ENCODE measurements at regions not wholly inside any gene's neighbourhood (a gene's known extent, or its start where the extent isn't known, plus 50 kb on each side); places are given as distances from the start of the nearest gene placed in this dataset.
"Not testable (repeated sequence)": the region's sequence is repeated elsewhere in the genome, so short reads cannot be mapped to it uniquely, and the experiment has no call there.

DNA sequence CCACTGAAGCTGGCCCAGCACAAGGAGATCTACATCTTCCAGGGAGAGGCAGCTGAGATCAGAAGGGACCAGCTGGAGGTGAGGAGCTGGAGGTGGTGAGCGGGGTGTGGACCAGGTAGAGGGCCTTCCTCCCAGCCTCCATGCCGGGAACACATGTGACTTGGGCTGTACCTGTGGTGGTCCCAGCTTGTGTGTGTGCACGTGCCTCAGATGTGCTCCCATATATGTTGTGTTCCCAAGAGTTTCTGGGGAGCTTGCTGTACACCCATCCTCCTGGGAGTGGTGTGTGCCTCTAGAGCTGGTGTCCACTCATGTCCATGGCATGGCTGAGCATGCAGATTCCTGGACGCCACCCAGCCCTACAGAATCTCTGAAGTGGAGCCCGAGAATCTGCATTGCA is 183.7 kb upstream of the AKAP13 start:
- H3K9me3 ChIP-seq; H3K27me3 ChIP-seq (ENCODE audit: insufficient read depth); H3K79me2 ChIP-seq (ENCODE audit: insufficient read depth); H3K27ac ChIP-seq (ENCODE audit: low read depth in 2 of 2, low read length in 1 of 2); H3K36me3 ChIP-seq (replicated peaks in 1 of 2; ENCODE audit: control insufficient read depth in 1 of 2, insufficient read depth in 2 of 2, low read length in 1 of 2); H3K4me2 ChIP-seq; DNase-seq; H3K4me3 ChIP-seq (ENCODE audit: low read depth in 2 of 2, low read length in 1 of 2); H4K20me1 ChIP-seq (ENCODE audit: insufficient read depth); H3K9ac ChIP-seq; H3F3A ChIP-seq (replicated peaks; ENCODE audit: insufficient read depth); H2AFZ ChIP-seq (ENCODE audit: low read depth); CTCF ChIA-PET; POLR2A ChIA-PET; H3K4me1 ChIP-seq (ENCODE audit: control insufficient read depth in 1 of 2, insufficient read depth in 2 of 2, low read depth in 1 of 2, low read length in 1 of 2); H3K9me2 ChIP-seq: not testable (repeated sequence)
- WGBS (ENCODE audit: low lambda C conversion rate), result no CpG with 5 or more reads among the region's 5 CpGs

DNA sequence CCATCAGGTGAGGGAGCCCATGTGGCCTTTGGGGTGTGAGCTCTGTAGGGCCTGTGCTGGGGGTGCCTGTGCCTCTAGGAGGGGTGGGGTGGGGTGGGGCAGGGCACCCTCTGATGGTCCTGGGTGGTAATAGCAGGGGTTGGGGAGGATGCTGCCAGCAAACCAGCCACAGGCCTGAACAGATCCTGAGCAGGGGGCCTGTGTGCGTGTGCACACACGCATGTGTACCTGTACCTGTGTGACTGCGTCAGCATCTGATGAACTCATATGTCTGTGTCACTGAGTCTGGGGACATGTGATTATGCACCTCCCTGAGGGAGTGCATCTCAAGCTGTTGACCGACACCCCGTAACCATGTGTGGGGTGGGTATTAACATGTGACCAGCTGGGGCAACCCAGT is 182.8 kb upstream of the AKAP13 start:
- H3K9me2 ChIP-seq; H4K20me1 ChIP-seq (ENCODE audit: insufficient read depth); H3K9ac ChIP-seq; H2AFZ ChIP-seq (ENCODE audit: low read depth); H3K36me3 ChIP-seq (replicated peaks in 1 of 2; ENCODE audit: control insufficient read depth in 1 of 2, insufficient read depth in 2 of 2, low read length in 1 of 2); H3K27ac ChIP-seq (ENCODE audit: low read depth in 2 of 2, low read length in 1 of 2); CTCF ChIA-PET; H3K4me1 ChIP-seq (ENCODE audit: control insufficient read depth in 1 of 2, insufficient read depth in 2 of 2, low read depth in 1 of 2, low read length in 1 of 2); H3K79me2 ChIP-seq (ENCODE audit: insufficient read depth); H3K4me2 ChIP-seq; H3F3A ChIP-seq (replicated peaks; ENCODE audit: insufficient read depth); DNase-seq; H3K27me3 ChIP-seq (ENCODE audit: insufficient read depth); H3K4me3 ChIP-seq (ENCODE audit: low read depth in 2 of 2, low read length in 1 of 2); H3K9me3 ChIP-seq; POLR2A ChIA-PET: not testable (repeated sequence)
- WGBS (ENCODE audit: low lambda C conversion rate), result no CpG with 5 or more reads among the region's 5 CpGs

DNA sequence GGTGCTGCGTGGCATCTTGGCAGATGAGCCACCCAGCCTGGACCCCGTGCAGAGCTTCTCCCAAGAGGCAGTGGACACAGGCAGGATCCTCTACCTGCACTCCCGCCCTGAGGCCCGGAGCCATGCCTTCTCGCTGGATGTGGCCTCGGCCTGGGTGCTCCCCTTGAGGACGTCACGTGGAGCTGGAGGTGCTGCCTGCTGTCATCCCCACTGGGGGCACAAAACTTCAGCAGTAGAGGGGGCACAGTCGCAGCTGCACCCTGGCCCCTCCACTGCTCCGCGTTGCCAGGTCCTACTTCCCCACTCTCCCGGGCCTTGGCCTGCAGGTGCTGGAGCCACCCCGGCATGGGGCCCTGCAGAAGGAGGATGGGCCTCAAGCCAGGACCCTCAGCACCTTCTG is 182.0 kb upstream of the AKAP13 start:
- H3K9me3 ChIP-seq; H3K36me3 ChIP-seq (replicated peaks in 1 of 2; ENCODE audit: control insufficient read depth in 1 of 2, insufficient read depth in 2 of 2, low read length in 1 of 2); CTCF ChIA-PET; POLR2A ChIA-PET; H3F3A ChIP-seq (replicated peaks; ENCODE audit: insufficient read depth); H4K20me1 ChIP-seq (ENCODE audit: insufficient read depth); H3K4me3 ChIP-seq (ENCODE audit: low read depth in 2 of 2, low read length in 1 of 2); H3K9me2 ChIP-seq; H3K4me1 ChIP-seq (ENCODE audit: control insufficient read depth in 1 of 2, insufficient read depth in 2 of 2, low read depth in 1 of 2, low read length in 1 of 2); H2AFZ ChIP-seq (ENCODE audit: low read depth); H3K27me3 ChIP-seq (ENCODE audit: insufficient read depth); H3K9ac ChIP-seq; DNase-seq; H3K79me2 ChIP-seq (ENCODE audit: insufficient read depth); H3K4me2 ChIP-seq; H3K27ac ChIP-seq (ENCODE audit: low read depth in 2 of 2, low read length in 1 of 2): not testable (repeated sequence)
- no CpG with 5 or more reads among the region's 13 CpGs for WGBS (ENCODE audit: low lambda C conversion rate)

DNA sequence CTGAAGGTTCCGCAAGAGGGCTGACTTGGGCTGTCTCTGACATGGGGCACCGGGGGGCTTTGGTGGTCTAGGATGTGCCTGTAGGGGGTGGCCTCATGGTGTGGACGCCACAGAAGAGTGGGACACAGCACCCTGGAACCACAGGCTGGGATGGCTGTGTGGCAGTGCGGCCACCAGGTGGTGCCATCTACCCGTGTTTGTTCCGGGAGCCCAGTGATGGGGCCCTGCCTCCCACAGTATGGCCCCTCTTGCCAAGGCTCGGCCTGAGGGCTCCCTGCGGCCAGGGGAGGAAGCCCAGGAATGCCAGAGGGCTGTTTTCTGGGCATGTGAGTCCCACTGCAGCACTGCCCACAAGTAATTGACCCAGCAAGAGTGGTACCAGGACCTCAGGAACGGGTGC is 180.2 kb upstream of the AKAP13 start:
- CTCF ChIA-PET; H3K27me3 ChIP-seq (ENCODE audit: insufficient read depth); H4K20me1 ChIP-seq (ENCODE audit: insufficient read depth); H3K27ac ChIP-seq (ENCODE audit: low read depth in 2 of 2, low read length in 1 of 2); H2AFZ ChIP-seq (ENCODE audit: low read depth); H3K36me3 ChIP-seq (replicated peaks in 1 of 2; ENCODE audit: control insufficient read depth in 1 of 2, insufficient read depth in 2 of 2, low read length in 1 of 2); H3F3A ChIP-seq (replicated peaks; ENCODE audit: insufficient read depth); POLR2A ChIA-PET; H3K4me3 ChIP-seq (ENCODE audit: low read depth in 2 of 2, low read length in 1 of 2); DNase-seq; H3K79me2 ChIP-seq (ENCODE audit: insufficient read depth); H3K9ac ChIP-seq; H3K4me2 ChIP-seq; H3K4me1 ChIP-seq (ENCODE audit: control insufficient read depth in 1 of 2, insufficient read depth in 2 of 2, low read depth in 1 of 2, low read length in 1 of 2); H3K9me2 ChIP-seq; H3K9me3 ChIP-seq: not testable (repeated sequence)
- WGBS (ENCODE audit: low lambda C conversion rate), result no CpG with 5 or more reads among the region's 9 CpGs
- TF ChIP-seq, protein P1, sequence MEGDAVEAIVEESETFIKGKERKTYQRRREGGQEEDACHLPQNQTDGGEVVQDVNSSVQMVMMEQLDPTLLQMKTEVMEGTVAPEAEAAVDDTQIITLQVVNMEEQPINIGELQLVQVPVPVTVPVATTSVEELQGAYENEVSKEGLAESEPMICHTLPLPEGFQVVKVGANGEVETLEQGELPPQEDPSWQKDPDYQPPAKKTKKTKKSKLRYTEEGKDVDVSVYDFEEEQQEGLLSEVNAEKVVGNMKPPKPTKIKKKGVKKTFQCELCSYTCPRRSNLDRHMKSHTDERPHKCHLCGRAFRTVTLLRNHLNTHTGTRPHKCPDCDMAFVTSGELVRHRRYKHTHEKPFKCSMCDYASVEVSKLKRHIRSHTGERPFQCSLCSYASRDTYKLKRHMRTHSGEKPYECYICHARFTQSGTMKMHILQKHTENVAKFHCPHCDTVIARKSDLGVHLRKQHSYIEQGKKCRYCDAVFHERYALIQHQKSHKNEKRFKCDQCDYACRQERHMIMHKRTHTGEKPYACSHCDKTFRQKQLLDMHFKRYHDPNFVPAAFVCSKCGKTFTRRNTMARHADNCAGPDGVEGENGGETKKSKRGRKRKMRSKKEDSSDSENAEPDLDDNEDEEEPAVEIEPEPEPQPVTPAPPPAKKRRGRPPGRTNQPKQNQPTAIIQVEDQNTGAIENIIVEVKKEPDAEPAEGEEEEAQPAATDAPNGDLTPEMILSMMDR (IDR thresholded peaks at IDR 0.05), result 0 out of 2 replicates have a peak, but pooled peaks have one; percentile 14

DNA sequence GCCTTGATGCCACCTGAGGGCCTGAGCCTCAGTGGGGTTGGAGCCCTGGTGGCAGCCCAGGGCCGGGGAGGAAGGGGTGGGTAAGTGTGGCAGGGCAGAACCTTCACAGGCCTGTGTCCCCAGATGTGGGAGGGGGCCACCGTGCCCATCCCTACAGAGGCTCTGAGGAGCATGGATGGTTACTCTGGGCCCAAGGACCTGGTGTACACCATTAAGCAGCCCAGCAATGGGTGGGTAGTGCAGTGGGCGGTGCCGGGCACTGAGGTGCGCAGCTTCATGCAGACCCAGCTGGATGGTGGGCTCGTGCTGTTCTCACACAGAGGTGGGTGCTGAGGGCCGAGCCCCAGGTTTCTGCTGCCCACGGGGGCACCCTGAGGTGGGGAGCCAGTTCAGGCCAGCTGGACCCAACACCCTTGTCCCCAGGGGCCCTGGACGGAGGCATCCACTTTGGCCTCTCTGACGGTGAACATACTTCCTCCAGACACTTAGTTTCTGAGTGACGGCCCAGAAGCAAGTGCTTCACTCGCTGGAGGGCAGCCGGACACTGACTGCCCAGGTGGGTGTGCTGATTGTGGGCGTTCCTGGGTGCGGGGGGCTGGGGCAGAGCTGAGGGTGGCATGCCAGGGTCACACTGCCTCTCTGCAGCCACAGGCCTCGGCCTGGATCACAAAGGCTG is 179.1 kb upstream of the AKAP13 start:
- H3K4me2 ChIP-seq; H3K9ac ChIP-seq; H3K27me3 ChIP-seq (ENCODE audit: insufficient read depth); H3K4me3 ChIP-seq (ENCODE audit: low read depth in 2 of 2, low read length in 1 of 2); H3K27ac ChIP-seq (ENCODE audit: low read depth in 2 of 2, low read length in 1 of 2); H3K79me2 ChIP-seq (ENCODE audit: insufficient read depth); H3K36me3 ChIP-seq (replicated peaks in 1 of 2; ENCODE audit: control insufficient read depth in 1 of 2, insufficient read depth in 2 of 2, low read length in 1 of 2); H3F3A ChIP-seq (replicated peaks; ENCODE audit: insufficient read depth); CTCF ChIA-PET; H3K9me2 ChIP-seq; DNase-seq; H3K9me3 ChIP-seq; H2AFZ ChIP-seq (ENCODE audit: low read depth); H3K4me1 ChIP-seq (ENCODE audit: control insufficient read depth in 1 of 2, insufficient read depth in 2 of 2, low read depth in 1 of 2, low read length in 1 of 2); H4K20me1 ChIP-seq (ENCODE audit: insufficient read depth); POLR2A ChIA-PET: not testable (repeated sequence)
- WGBS (ENCODE audit: low lambda C conversion rate), result no CpG with 5 or more reads among the region's 16 CpGs

DNA sequence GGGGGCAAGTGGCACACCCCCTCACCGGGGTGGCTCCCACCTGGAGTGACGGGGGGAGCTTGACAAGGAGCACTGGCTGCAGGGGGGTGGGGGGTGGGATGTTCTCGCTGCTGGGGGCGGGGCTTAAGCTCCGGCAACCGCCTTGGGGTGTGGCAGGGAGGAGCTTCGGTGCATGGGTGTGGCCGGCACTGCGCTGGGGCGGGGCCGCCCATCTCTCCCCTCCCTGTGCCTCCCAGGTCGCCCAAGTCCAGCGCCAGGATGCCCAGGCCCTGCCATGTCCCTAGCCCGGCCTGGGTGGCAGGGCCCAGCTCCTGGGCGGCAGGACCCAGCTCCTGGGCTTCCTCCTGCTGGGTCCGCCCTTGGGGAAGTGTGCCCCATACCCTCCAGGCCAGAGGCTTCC is 175.9 kb upstream of the AKAP13 start:
- H2AFZ ChIP-seq (ENCODE audit: low read depth); H3K9ac ChIP-seq; H3K4me3 ChIP-seq (ENCODE audit: low read depth in 2 of 2, low read length in 1 of 2); H4K20me1 ChIP-seq (ENCODE audit: insufficient read depth); H3K9me3 ChIP-seq; DNase-seq; H3K79me2 ChIP-seq (ENCODE audit: insufficient read depth); POLR2A ChIA-PET; H3F3A ChIP-seq (replicated peaks; ENCODE audit: insufficient read depth); H3K9me2 ChIP-seq; H3K4me1 ChIP-seq (ENCODE audit: control insufficient read depth in 1 of 2, insufficient read depth in 2 of 2, low read depth in 1 of 2, low read length in 1 of 2); H3K27me3 ChIP-seq (ENCODE audit: insufficient read depth); H3K27ac ChIP-seq (ENCODE audit: low read depth in 2 of 2, low read length in 1 of 2); H3K36me3 ChIP-seq (replicated peaks in 1 of 2; ENCODE audit: control insufficient read depth in 1 of 2, insufficient read depth in 2 of 2, low read length in 1 of 2); H3K4me2 ChIP-seq; CTCF ChIA-PET: not testable (repeated sequence)
- WGBS (ENCODE audit: low lambda C conversion rate), result no CpG with 5 or more reads among the region's 16 CpGs

Data from SK-N-SH (cell line).